GM18907 (cell line): ENCODE measurements at regions not wholly inside any gene's neighbourhood (a gene's known extent, or its start where the extent isn't known, plus 50 kb on each side); places are given as distances from the start of the nearest gene placed in this dataset.

Experiments used
- ATAC-seq: cut with Tn5 transposase; IDR thresholded peaks from one replicate; pipeline ENCODE4 v1.9.1; 2021; ENCODE audit warnings: mild to moderate bottlenecking, moderate library complexity; ENCODE audit not compliant: unreplicated experiment

- ATAC-seq: no peak
Observed at GRCh38 chr7:38002689-38003088, 82.2 kb downstream of the EPDR1 start.

GRCh38 chr7:38006559-38006958, 86.1 kb downstream of the EPDR1 start:
- ATAC-seq: no peak

GRCh38 chr7:38007096-38007495, 86.7 kb downstream of the EPDR1 start:
- ATAC-seq: no peak

GRCh38 chr7:38013246-38013645, 92.8 kb downstream of the EPDR1 start:
- ATAC-seq: no peak

GRCh38 chr7:38016567-38016966, 96.1 kb downstream of the EPDR1 start:
- no peak for ATAC-seq

- no peak for ATAC-seq
Observed at GRCh38 chr7:38017320-38017719, 96.9 kb downstream of the EPDR1 start.

- ATAC-seq: no peak
Observed at GRCh38 chr7:38020121-38020785, 99.8 kb downstream of the EPDR1 start.

GRCh38 chr7:38021892-38022291, 101.5 kb downstream of the EPDR1 start:
- no peak for ATAC-seq

- ATAC-seq: no peak
Observed at GRCh38 chr7:38025815-38026214, 105.4 kb downstream of the EPDR1 start.

- ATAC-seq: no peak
Observed at GRCh38 chr7:38027884-38028455, 107.5 kb downstream of the EPDR1 start.

- no peak for ATAC-seq
Observed at GRCh38 chr7:38034062-38034908, 113.8 kb downstream of the EPDR1 start.

- no peak for ATAC-seq
Observed at GRCh38 chr7:38040831-38041230, 120.4 kb downstream of the EPDR1 start.

- no peak for ATAC-seq
Observed at GRCh38 chr7:38049679-38050078, 128.4 kb upstream of the STARD3NL start.

- no peak for ATAC-seq
Observed at GRCh38 chr7:38051311-38051710, 126.7 kb upstream of the STARD3NL start.

- ATAC-seq: no peak
Observed at GRCh38 chr7:38051786-38052185, 126.3 kb upstream of the STARD3NL start.

GRCh38 chr7:38052786-38053185, 125.3 kb upstream of the STARD3NL start:
- ATAC-seq: no peak

GRCh38 chr7:38054199-38054598, 123.8 kb upstream of the STARD3NL start:
- no peak for ATAC-seq

GRCh38 chr7:38057829-38058228, 120.2 kb upstream of the STARD3NL start:
- no peak for ATAC-seq

GRCh38 chr7:38060116-38060515, 117.9 kb upstream of the STARD3NL start:
- ATAC-seq: no peak

- ATAC-seq: no peak
Observed at GRCh38 chr7:38060637-38061036, 117.4 kb upstream of the STARD3NL start.

- no peak for ATAC-seq
Observed at GRCh38 chr7:38066391-38066790, 111.7 kb upstream of the STARD3NL start.

GRCh38 chr7:38068461-38068860, 109.6 kb upstream of the STARD3NL start:
- no peak for ATAC-seq
